Panc1 (cell line): ENCODE measurements at regions not wholly inside any gene's neighbourhood (a gene's known extent, or its start where the extent isn't known, plus 50 kb on each side); places are given as distances from the start of the nearest gene placed in this dataset.

ENCODE experiments used
- ATAC-seq: fragments of 200-7000 bp; cut with Tn5 transposase; 2 replicates; pipeline ENCODE4 v1.9.1; 2020; ENCODE audit warnings: mild to moderate bottlenecking, moderate library complexity
- BruUV-seq: library from RNA; stranded (reverse); fragments of 400-500 nt; replicated peaks from 2 replicates; lab custom pipeline; 2021; lab: Mats Ljungman, UMichigan
- CTCF ChIA-PET: fragments of 300-600 bp; sonication (Branson Sonifier 250); formaldehyde crosslinking; loops from one replicate; lab custom pipeline; 2022; ENCODE audit warnings: antibody characterized with exemption; lab: Charles Lee
- POLR2A ChIA-PET: fragments of 300-600 bp; sonication (Branson Sonifier 250); formaldehyde crosslinking; loops from one replicate; lab custom pipeline; 2022; ENCODE audit warnings: antibody characterized with exemption; lab: Charles Lee
- DNase-seq: peaks from one replicate; pipeline ENCODE4 v3.0.0-alpha.2; 2010; ENCODE audit warnings: low read depth, low spot score
- H3K27ac ChIP-seq: 2 replicates; pipeline ENCODE4 v1.5.1; 2011; ENCODE audit warnings: mild to moderate bottlenecking, low read length, inconsistent platforms
- H3K27me3 ChIP-seq: fragments of 200-500 bp; sonication (Bioruptor generic); 2 replicates; pipeline ENCODE4 v1.6.0; 2014; ENCODE audit warnings: low read length, inconsistent platforms; ENCODE audit not compliant: control insufficient read depth, insufficient read depth
- H3K36me3 ChIP-seq: fragments of 200-500 bp; sonication (Bioruptor generic); 2 replicates; pipeline ENCODE4 v1.5.1; 2014; ENCODE audit warnings: inconsistent platforms, mild to moderate bottlenecking, low read length, moderate library complexity; ENCODE audit not compliant: control insufficient read depth, insufficient read depth
- H3K4me1 ChIP-seq: 2 replicates; pipeline ENCODE4 v1.5.1; 2011; ENCODE audit warnings: inconsistent platforms, mild to moderate bottlenecking, low read length, moderate library complexity; ENCODE audit not compliant: control insufficient read depth, insufficient read depth
- H3K4me3 ChIP-seq, 2 experiments: 2 replicates each; pipeline ENCODE4 v1.5.1; 2011 to 2012; ENCODE audit warnings: low read depth in 2 of 2, low read length in 2 of 2, mild to moderate bottlenecking in 2 of 2, inconsistent platforms in 1 of 2, moderate library complexity in 1 of 2
- H3K9me3 ChIP-seq: fragments of 200-500 bp; sonication (Bioruptor generic); 2 replicates; pipeline ENCODE4 v1.5.1; 2014; ENCODE audit warnings: low read depth, mild to moderate bottlenecking, inconsistent platforms, low read length, moderate library complexity; ENCODE audit not compliant: control insufficient read depth, insufficient read depth
- CTCF ChIP-seq: fragments of 450-650 bp; IDR thresholded peaks from 2 replicates; pipeline ENCODE4 v1.5.1; 2017; ENCODE audit warnings: mild to moderate bottlenecking
- POLR2AphosphoS5 ChIP-seq: IDR thresholded peaks from 2 replicates; pipeline ENCODE4 v1.6.1; 2012; ENCODE audit warnings: mild to moderate bottlenecking, low read depth, low read length, moderate library complexity
- REST ChIP-seq, 2 experiments: IDR thresholded peaks; 2 replicates each; pipeline ENCODE4 v1.6.1; 2011 to 2012; ENCODE audit warnings: low read depth in 2 of 2, control low read depth in 1 of 2, low read length in 1 of 2, mild to moderate bottlenecking in 1 of 2, moderate library complexity in 1 of 2; ENCODE audit not compliant: insufficient read depth in 1 of 2
- SIN3A ChIP-seq: IDR thresholded peaks from 2 replicates; pipeline ENCODE4 v1.6.1; 2012; ENCODE audit warnings: low read depth, mild to moderate bottlenecking, low read length, moderate library complexity, borderline replicate concordance; ENCODE audit not compliant: insufficient read depth
- TCF7L2 ChIP-seq: IDR thresholded peaks from 2 replicates; pipeline ENCODE4 v1.6.1; 2011; ENCODE audit warnings: mild to moderate bottlenecking, low read depth, low read length, inconsistent platforms
- in situ Hi-C: cut with HindIII; loops from 2 replicates; pipeline ENCODE4 v1.10.0; 2016; ENCODE audit warnings: low sequenced_read_pairs, low pct_unique_long_range_greater_than_20kb
- intact Hi-C: fragments of 100-400 bp; cut with micrococcal nuclease; formaldehyde crosslinking; loops from one replicate; pipeline ENCODE4 v1.10.0; 2022; ENCODE audit not compliant: unreplicated experiment

GRCh38 chr2:46241344-46241743 lies 55.9 kb upstream of the EPAS1 start:
- Histone ChIP-seq H3K36me3 (no peaks in the 10 kb centered on the region), H3K27me3 (no peaks in the 10 kb centered on the region), H3K4me3 (no peak overlapping the region), H3K27ac (no peak overlapping the region), H3K4me1 (no peaks in the 10 kb centered on the region), H3K9me3 (no peaks in the 10 kb centered on the region)
- no TSS peak for BruUV-seq
- in situ Hi-C loops = no loop called here
- intact Hi-C loops = no loop called here
- TF ChIP-seq POLR2AphosphoS5 = no peak
- no peak for TF ChIP-seq CTCF
- TF ChIP-seq SIN3A = no peak
- no peak for TF ChIP-seq TCF7L2
- no peak for TF ChIP-seq REST (IDR thresholded peaks at IDR 0.05; ENCODE audit: insufficient read depth in 1 of 2, low read depth in 2 of 2, low read length in 1 of 2)
- DNase-seq (no peak), ATAC-seq (no peak)
- ChIA-PET CTCF (no interaction called here), POLR2A (no interaction called here)

GRCh38 chr2:46245869-46246268 lies 51.3 kb upstream of the EPAS1 start:
- POLR2A ChIA-PET = no interaction called here
- Histone ChIP-seq H3K9me3 (no peaks in the 10 kb centered on the region), H3K4me1 (no peaks in the 10 kb centered on the region), H3K36me3 (no peaks in the 10 kb centered on the region), H3K27me3 (no peaks in the 10 kb centered on the region), H3K4me3 (no peak overlapping the region), H3K27ac (no peak overlapping the region)
- TF ChIP-seq SIN3A = no peak
- TF ChIP-seq CTCF = no peak
- TF ChIP-seq POLR2AphosphoS5 = no peak
- no peak for TF ChIP-seq TCF7L2
- no peak for TF ChIP-seq REST (IDR thresholded peaks at IDR 0.05; ENCODE audit: insufficient read depth in 1 of 2, low read depth in 2 of 2, low read length in 1 of 2)
- in situ Hi-C loops (no loop called here), intact Hi-C loops (no loop called here)
- ATAC-seq (no peak), DNase-seq (no peak)
- no TSS peak for BruUV-seq
- CTCF ChIA-PET = no interaction called here
